ENCODE measurements at regions not wholly inside any gene's neighbourhood (a gene's known extent, or its start where the extent isn't known, plus 50 kb on each side); places are given as distances from the start of the nearest gene placed in this dataset.

GRCh38 chrX:75655627-75656026 lies 129.4 kb downstream of the MAGEE2 start:
- H2BK15ac ChIP-seq (ENCODE audit: low read length), result no peak overlapping the region
- TF ChIP-seq EGR1 (IDR thresholded peaks at IDR 0.05; ENCODE audit: borderline replicate concordance, low read depth, low read length) (no peak), EP300 (IDR thresholded peaks at IDR 0.05; ENCODE audit: borderline replicate concordance in 1 of 2, low read depth in 2 of 2, low read length in 2 of 2) (no peak), TCF12 (IDR thresholded peaks at IDR 0.05; ENCODE audit: low read depth, low read length) (no peak), CTCF (IDR thresholded peaks at IDR 0.05; ENCODE audit: control extremely low read depth in 1 of 3, insufficient read depth in 1 of 3, low read depth in 1 of 3, low read length in 3 of 3) (peak in 2 of 3 experiments; percentile 21 to 44; a peak in 3 of 4 replicates), GTF2F1 (IDR thresholded peaks at IDR 0.05; ENCODE audit: borderline replicate concordance, low read depth, low read length) (no peak), PHF8 (conservative IDR thresholded peaks at IDR 0.05; ENCODE audit: low read depth, low read length) (no peak), POU5F1 (IDR thresholded peaks at IDR 0.05; ENCODE audit: low read depth, low read length) (no peak), MAFK (IDR thresholded peaks at IDR 0.05; ENCODE audit: low read depth, low read length) (no peak), SIRT6 (IDR thresholded peaks at IDR 0.05; ENCODE audit: low read length) (no peak), RAD21 (IDR thresholded peaks at IDR 0.05 in 1 of 2, conservative IDR thresholded peaks at IDR 0.05 in 1 of 2; ENCODE audit: low read depth in 2 of 2, low read length in 2 of 2) (peak; percentile 13 to 27; a peak in 2 of 4 replicates), CBX8 (IDR thresholded peaks at IDR 0.05; ENCODE audit: borderline replicate concordance, low read depth, low read length) (no peak)
- ChIA-PET POLR2A (ENCODE audit: partially characterized antibody) (no interaction called here), CTCF (ENCODE audit: partially characterized antibody) (no interaction called here)
- no peaks in the 10 kb centered on the region for H3K9me3 ChIP-seq (ENCODE audit: insufficient read depth in 2 of 2, low read depth in 1 of 2, low read length in 1 of 2)
- no peak overlapping the region for H4K91ac ChIP-seq (replicated peaks; ENCODE audit: insufficient read length, low read length)
- no peaks in the 10 kb centered on the region for H3K36me3 ChIP-seq (ENCODE audit: control insufficient read depth in 2 of 4, insufficient read depth in 4 of 4, low read length in 3 of 4)
- 92% methylated on average over 1 of the region's 1 CpG; no CpG with 5 or more reads in 1 of the 2 experiments for WGBS, 2 experiments (ENCODE audit: extremely low coverage in 1 of 2, insufficient coverage in 1 of 2, insufficient read length in 1 of 2, insufficient replicate concordance in 2 of 2, low coverage in 1 of 2, low lambda C conversion rate in 2 of 2, missing lambda C conversion rate in 1 of 2)
- H3K23ac ChIP-seq (ENCODE audit: insufficient read length), result no peak overlapping the region
- no peak overlapping the region for H3K9ac ChIP-seq (replicated peaks in 1 of 4; ENCODE audit: extremely low read depth in 1 of 4, low read depth in 3 of 4, low read length in 3 of 4)
- no peak for FAIRE-seq
- no peak overlapping the region for H2BK120ac ChIP-seq (replicated peaks; ENCODE audit: low read depth, low read length)
- H3K4me1 ChIP-seq (replicated peaks in 1 of 4; ENCODE audit: control insufficient read depth in 3 of 4, insufficient read depth in 4 of 4, low read length in 3 of 4), result no peaks in the 10 kb centered on the region
- H3K4me2 ChIP-seq (ENCODE audit: insufficient read depth in 1 of 2, low read depth in 2 of 2, low read length in 2 of 2), result no peak overlapping the region
- H2BK20ac ChIP-seq (ENCODE audit: low read length), result no peak overlapping the region
- H4K20me1 ChIP-seq (replicated peaks in 1 of 2; ENCODE audit: control insufficient read depth in 1 of 2, insufficient read depth in 2 of 2, low read length in 2 of 2), result no peaks in the 10 kb centered on the region
- H4K5ac ChIP-seq (ENCODE audit: insufficient read length, low read depth, low read length), result no peak overlapping the region
- no peaks in the 10 kb centered on the region for H3K27me3 ChIP-seq (replicated peaks in 1 of 4; ENCODE audit: control insufficient read depth in 3 of 4, extremely low read depth in 1 of 4, insufficient read depth in 3 of 4, low read length in 3 of 4)
- H2AFZ ChIP-seq (ENCODE audit: low read length), result no peak overlapping the region
- H3K18ac ChIP-seq (ENCODE audit: extremely low read depth, low read length), result no peak overlapping the region
- H2BK12ac ChIP-seq (ENCODE audit: low read depth, low read length), result no peak overlapping the region
- H2BK5ac ChIP-seq (ENCODE audit: low read depth, low read length), result no peak overlapping the region
- no peaks in the 10 kb centered on the region for H3K79me1 ChIP-seq (ENCODE audit: low read depth, low read length)
- no peak overlapping the region for H2AK5ac ChIP-seq (ENCODE audit: low read depth, low read length)
- H3K56ac ChIP-seq (replicated peaks; ENCODE audit: insufficient read length, low read depth, low read length), result no peak overlapping the region
- no peak overlapping the region for H3K4ac ChIP-seq (replicated peaks; ENCODE audit: insufficient read length, low read depth, low read length)
- no peak overlapping the region for H3K4me3 ChIP-seq (ENCODE audit: extremely low read depth in 1 of 4, insufficient read depth in 2 of 4, low read depth in 3 of 4, low read length in 4 of 4)
- H3K14ac ChIP-seq (ENCODE audit: insufficient read length), result no peak overlapping the region
- H3K27ac ChIP-seq (ENCODE audit: low read depth, low read length), result no peak overlapping the region
- no peak overlapping the region for H4K8ac ChIP-seq (ENCODE audit: extremely low read depth, insufficient read depth, low read length)
- DNase-seq (ENCODE audit: low read depth in 1 of 2, low spot score in 2 of 2), result no peak
- H3K79me2 ChIP-seq (ENCODE audit: control insufficient read depth in 1 of 2, insufficient read depth in 2 of 2, low read length in 2 of 2), result no peaks in the 10 kb centered on the region
- no peaks in the 10 kb centered on the region for H3K23me2 ChIP-seq (ENCODE audit: low read depth, low read length)

All from H1 (cell line).